GM19455 (cell line): ENCODE measurements at regions not wholly inside any gene's neighbourhood (a gene's known extent, or its start where the extent isn't known, plus 50 kb on each side); places are given as distances from the start of the nearest gene placed in this dataset.

Experiments
- ATAC-seq: cut with Tn5 transposase; IDR thresholded peaks from one replicate; pipeline ENCODE4 v1.9.1; 2021; ENCODE audit not compliant: unreplicated experiment

DNA sequence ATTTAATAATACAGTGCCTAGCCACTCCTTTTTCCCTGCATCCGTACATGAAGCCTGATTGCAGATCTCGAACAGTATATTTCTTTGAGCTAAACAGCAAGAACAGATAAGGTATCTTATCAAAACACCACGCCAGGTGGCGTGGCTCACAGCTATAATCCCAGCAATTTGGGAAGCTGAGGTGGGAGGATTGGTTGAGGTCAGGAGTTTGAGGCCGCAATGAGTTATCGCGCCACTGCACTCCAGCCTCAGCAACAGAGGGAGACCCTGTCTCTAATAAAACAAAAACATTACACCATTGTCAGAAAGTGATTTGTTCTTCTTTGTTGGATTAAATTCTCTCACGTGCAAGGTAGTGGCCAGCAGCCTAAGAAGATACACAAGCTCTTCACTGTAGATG is 291.2 kb upstream of the DMRT1 start:
- no peak for ATAC-seq

DNA sequence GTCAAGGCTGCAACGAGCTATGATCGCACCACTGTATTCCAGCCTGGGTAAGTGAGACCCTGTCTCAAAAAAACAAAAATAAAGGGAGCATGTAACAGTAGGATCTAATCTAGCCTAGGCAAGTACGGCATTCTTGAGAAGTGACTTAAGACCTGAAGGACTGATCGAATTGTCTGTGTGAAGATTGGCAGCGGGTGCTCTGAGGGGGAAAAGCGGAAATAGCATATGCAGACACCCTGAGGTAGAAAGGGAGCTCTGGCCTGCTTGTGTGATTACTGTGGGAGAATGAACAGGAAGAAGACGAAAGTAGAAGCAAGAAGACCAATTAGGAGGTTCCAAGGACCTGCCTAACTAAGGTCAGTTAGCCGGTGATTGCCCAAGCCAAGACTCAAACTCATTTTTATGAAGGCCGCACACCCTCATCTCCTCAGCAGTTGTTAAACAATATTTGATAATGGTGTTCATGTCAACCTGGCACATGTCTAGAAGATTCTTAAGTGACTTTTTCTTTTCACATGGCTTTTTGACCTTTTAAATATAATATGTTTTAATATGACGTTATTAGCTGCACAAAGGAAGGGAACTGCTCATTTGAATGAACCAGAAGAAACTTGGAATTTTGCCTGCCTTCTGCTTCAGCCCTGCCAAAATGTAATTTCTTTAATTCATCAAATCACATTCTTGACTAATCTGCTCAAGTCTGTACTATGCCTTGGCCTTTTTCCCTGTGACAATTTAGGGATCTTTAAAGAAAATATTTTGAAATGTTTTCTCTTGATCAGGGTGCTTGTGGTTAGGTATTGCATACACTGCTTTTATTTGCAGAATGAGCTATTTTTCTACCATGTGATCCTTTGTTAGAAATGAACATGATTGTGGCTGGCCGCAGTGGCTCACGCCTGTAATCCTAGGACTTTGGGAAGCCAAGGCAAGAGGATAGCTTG is 289.2 kb upstream of the DMRT1 start:
- ATAC-seq = no peak

- ATAC-seq = no peak
Observed at GRCh38 chr9:555493-555892, 286.0 kb upstream of the DMRT1 start.

DNA sequence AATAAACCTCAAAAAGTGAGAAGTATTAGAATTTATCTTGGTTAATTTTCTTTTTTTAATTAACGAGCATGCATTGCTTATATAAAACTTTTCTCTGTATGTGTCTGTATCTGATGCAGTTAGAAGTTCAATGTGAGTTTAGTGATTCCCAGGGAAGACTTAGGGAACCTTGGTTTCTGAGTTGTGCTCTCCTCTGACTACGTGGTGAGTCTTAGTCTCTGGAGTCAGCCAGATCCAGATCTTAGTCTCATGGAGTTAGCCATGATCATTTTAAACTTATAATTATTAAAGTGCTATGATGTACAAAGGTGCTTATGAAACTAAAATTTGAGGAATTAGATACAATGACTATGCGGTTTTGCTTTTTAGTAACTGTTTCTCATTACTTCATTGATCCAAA is 285.3 kb upstream of the DMRT1 start:
- ATAC-seq = no peak

DNA sequence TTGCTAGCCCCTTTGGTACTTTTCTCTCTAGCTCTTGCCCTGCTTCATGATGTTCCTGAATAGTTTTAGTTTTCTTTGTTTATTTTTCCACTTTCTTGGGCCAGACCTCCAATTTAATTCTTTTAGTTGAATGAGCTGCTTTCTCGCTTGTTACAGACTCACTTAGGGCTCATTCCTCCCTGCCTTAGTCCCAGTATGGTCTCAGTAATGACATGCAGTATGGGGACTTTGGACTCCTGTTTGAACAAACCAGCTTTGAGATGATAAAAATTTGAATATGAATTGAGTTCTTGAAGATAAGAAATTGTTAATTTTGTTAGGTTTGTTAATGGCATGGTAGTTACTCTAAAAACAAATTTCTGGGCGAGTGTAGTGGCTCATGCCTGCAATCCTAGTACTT is 284.8 kb upstream of the DMRT1 start:
- ATAC-seq = no peak

DNA sequence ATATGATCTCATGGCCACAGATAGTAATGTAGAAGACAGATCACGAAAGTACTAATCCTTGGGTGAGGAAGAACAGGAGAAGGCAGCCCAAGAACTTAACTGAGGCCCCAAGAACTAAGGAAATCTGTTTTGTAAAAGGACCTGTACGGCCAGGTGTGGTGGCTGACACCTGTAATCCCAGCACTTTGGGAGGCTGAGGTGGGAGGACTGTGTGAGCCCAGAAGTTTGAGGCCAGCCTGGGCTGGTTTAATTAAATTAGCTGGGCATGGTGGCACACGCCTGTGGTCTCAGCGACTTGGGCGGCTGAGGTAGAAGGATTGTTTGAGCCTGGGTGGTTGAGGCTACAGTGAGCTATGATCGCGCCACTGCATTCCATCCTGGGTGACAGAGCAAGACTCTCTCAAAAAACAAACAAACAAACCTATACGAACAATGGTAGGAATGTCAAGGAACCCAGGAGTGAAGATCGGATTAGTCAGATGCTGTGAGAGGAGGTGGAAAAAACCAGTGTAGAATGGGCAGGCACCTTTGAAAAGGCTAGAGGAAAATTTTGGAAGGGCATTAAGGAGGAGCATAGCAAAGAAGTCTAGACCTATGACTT is 283.8 kb upstream of the DMRT1 start:
- ATAC-seq = no peak

DNA sequence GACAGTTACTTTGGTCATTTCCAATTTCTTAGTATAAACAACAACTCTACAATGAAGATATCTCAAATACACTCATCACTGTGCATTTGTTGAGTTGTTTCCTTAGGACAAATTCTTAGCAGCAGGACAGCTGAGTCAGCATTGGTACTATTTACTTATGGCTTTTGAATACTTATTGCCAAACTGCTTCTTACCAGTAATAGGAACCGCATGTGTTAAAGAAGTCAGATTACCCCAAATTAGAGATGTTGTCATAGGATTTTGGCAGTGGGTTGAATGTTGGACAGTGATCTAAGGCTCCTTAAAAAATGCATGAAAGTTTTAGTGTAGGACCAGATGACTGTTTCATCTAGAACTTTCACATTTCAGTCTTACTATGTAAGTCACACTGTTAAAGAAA is 280.1 kb upstream of the DMRT1 start:
- ATAC-seq = no peak

DNA sequence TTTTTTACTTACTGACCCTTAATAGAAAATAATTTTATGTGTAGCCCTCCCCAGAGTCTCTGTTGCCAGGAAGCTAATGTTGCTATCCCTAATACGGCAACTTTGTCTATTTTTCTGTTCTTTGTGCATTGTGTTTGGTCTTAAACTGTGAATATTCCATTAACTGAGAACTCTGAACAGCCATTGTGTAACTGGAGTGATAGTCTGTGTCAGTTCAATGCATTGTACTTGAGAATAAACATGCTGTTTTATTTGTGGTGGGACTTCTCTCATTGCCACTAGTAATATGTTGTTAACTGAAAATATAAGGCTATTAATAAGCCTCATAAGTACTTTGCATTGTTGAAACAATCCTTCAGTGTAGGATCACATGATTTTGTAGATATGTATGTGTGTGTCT is 278.3 kb upstream of the DMRT1 start:
- no peak for ATAC-seq

- no peak for ATAC-seq
Observed at GRCh38 chr9:565528-565927, 276.0 kb upstream of the DMRT1 start.

GRCh38 chr9:567128-567746 is 274.3 kb upstream of the DMRT1 start:
- peak; percentile 83 for ATAC-seq

DNA sequence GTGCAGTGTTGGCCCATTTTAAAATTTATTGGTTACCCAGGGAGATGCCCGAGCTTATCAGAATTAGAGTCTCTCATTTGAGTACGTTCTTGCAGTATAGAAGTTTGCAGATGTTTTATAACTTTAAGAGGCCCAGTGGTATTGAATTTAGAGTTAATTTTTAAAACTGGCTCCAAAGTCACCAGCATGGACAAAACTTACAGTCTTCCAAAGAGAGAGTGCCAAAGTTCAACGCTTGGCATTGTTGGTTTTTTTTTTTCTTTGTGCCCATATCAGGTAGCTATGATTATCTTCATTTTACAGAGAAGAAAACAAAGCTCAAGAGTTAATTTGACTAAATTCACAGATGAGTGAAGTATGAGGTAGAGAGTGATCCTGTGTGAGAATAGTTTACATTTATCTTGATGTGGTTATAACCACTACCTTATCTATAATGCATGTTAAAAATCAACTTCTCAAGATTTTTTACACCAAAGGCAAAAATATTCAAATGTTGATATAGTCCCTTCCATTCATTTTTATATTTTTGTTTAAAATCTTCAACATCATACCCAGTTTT is 273.7 kb upstream of the DMRT1 start:
- no peak for ATAC-seq

- ATAC-seq = no peak
Observed at GRCh38 chr9:569296-569695, 272.2 kb upstream of the DMRT1 start.

DNA sequence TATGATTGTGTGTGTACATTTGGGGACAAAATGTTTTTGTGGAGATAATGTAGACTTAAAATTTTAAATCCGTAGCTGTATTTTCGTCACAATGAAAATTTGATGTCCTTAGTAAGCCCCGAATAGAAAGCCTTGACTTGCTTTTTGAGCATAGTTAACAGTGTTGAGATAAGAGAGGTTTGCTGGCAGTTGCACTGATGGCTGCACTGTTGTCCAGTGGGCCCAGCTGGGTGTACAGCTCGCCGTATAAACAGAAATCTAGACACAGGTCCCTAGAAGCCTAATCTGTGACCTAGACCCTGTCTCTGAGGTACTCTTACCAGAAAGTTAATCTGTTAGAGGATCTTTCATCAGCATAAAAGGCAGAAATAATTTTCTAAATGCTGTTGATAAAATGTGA is 271.3 kb upstream of the DMRT1 start:
- ATAC-seq = no peak

DNA sequence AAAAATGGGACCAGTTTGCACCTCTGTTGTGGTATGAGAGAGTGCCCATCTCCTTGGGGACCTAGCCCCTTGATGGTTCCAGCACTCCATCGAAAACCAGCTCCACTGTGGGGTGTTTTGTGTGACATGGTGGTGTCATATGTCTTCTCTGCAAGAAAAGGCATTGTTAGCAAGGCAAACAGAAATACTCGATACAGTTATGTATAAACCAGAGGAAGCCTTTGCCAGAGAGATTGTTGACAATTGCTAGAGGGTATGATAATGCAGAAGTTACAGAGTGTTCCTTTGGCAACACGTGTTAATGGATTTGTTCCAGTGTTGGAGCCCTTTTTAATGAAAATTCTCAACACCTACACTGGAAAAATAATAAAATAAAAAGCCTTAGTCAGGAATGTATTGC is 270.4 kb upstream of the DMRT1 start:
- no peak for ATAC-seq

DNA sequence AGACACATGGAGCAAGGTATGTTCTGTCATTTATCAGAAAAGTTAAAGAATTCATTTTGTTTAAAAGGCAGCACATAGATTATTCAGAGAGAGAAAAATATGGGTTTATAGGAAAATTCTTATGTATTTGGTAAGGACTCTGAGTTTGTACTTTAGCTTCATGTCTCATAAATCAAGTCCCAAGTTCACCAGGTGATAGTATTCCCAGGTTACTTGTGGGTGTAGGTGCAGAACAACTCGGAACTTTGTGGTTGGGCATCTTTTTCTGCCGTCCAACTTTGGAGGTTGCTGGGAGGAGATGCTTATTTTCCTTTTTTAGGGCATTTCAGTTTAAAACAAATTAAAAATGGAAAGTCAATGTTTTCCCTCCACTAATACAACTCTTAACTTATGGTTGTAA is 269.8 kb upstream of the DMRT1 start:
- ATAC-seq = no peak

DNA sequence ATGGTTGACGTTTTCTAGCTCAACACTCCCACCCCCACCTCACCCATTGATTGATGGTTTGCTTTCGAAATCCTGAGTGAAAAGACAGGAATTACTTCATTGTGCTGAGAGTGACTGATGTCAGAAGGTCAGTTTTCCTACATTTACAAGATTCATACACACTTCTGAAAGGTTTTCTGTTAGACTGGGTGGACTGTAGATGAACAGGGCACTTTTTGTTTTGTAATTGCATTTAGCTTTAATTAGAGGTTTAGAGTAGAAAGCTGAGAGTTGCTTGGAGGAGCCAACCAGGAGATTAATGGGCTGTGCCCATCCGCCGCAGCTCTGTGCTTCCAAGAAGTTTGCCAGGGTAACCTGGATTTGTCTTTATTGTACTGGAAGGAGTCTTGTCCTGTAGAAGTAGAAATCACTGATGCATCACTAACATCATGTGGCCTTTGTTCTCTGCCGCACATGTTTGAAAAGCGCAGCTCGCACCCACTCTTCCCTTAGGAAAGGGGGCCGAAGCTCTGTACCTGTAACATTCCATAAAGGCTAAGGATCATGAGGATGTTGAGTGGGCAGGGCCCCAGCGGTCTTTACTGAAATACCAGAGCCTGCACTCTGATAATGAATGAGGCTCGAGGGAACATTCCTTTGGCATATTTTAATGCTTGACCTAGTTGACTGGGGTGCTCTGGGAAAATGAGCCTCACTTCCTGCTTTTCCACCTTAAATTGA is 267.6 kb upstream of the DMRT1 start:
- ATAC-seq = no peak

- ATAC-seq = no peak
Observed at GRCh38 chr9:575139-575538, 266.4 kb upstream of the DMRT1 start.

DNA sequence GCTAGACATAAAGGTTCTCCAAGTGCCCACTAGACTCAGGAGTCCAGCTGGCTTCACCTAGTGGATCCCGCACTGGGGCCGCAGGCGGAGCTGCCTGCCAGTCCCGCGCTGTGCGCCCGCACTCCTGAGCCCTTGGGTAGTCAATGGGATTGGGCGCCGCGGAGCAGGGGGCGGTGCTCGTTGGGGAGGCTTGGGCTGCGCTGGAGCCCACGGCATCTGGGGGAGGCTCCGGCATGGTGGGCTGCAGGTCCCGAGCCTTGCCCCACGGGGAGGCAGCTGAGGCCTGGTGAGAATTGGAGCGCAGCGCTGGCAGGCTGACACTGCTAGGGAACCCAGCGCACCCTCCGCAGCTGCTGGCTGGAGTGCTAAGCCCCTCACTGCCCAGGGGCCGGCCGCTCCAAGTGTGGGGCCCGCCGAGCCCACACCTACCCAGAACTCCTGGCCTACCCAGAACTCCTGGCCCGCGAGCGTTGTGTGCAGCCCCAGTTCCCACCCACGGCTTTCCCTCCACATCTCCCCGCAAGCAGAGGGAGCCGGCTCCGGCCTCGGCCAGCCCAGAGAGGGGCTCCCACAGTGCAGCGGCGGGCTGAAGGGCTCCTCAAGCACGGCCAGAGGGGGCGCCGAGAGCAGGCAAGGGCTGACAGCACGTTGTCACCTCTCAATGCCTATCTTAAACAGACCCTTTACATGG is 260.7 kb upstream of the DMRT1 start:
- no peak for ATAC-seq

DNA sequence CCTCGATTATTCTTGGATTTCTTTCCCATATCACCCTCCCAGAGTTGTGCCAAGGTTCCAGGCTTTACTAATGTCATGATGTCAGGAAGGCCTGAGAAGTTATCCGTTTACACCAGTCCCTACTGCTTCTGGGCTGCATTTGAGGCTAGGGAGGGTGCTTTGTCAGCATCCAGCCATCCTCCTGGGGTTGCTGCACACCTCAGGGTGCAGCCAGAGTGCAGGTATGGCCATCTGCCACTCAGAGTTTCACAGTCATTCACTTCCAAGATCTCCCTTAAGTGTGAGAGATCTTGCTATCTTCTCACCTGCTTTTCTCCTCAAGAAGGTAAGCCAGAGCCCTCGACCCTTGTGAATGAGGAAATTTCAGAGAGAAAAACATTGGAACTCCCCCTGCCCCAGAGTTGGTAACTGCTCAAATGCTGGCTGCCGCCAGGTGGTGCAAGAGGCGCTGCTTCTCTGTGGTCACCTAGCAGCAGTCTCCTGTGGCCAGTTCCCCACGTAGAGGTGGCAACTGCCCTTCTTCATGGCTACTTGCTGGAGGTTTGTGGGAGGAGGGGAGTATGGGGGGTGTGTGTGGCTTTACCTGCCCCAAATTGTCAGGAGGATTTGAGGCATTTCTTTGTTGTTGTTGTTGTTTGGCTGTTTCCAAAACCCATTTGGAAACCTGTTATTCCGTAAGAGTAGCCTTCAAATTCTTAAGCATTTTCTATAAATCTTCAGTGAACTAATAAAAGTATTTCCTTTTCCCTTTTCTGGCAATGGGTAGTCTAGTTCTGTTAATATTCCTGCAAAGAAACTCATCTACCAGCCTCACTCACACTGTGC is 259.6 kb upstream of the DMRT1 start:
- no peak for ATAC-seq

- no peak for ATAC-seq
Observed at GRCh38 chr9:582775-583174, 258.7 kb upstream of the DMRT1 start.
